Activated T-helper 17 cell treated with anti-CD3 and anti-CD28 coated beads, Interleukin-2, amount 50 U/mL, for 72 hours (primary cell): ENCODE measurements at regions not wholly inside any gene's neighbourhood (a gene's known extent, or its start where the extent isn't known, plus 50 kb on each side); places are given as distances from the start of the nearest gene placed in this dataset.
"Not testable (repeated sequence)": the region's sequence is repeated elsewhere in the genome, so short reads cannot be mapped to it uniquely, and the experiment has no call there.

Experiments
- ATAC-seq: fragments of 150-1000 bp; cut with Tn5 transposase; replicated peaks from 2 replicates; pipeline ENCODE4 v1.10.0; 2021; ENCODE audit warnings: mild to moderate bottlenecking, moderate library complexity
- H3K27ac Mint-ChIP-seq: one replicate; pipeline ENCODE4 v1.8.0; 2022; ENCODE audit warnings: mixed read lengths
- H3K27me3 Mint-ChIP-seq: one replicate; pipeline ENCODE4 v1.8.0; 2022; ENCODE audit warnings: mixed read lengths
- H3K36me3 Mint-ChIP-seq: one replicate; pipeline ENCODE4 v1.8.0; 2022; ENCODE audit warnings: low read depth, mild to moderate bottlenecking, mixed read lengths
- H3K4me1 Mint-ChIP-seq: one replicate; pipeline ENCODE4 v1.8.0; 2022; ENCODE audit warnings: mixed read lengths
- H3K4me3 Mint-ChIP-seq: one replicate; pipeline ENCODE4 v1.8.0; 2022; ENCODE audit warnings: mild to moderate bottlenecking, mixed read lengths
- H3K9me3 Mint-ChIP-seq: one replicate; pipeline ENCODE4 v1.8.0; 2022; ENCODE audit warnings: mixed read lengths

DNA sequence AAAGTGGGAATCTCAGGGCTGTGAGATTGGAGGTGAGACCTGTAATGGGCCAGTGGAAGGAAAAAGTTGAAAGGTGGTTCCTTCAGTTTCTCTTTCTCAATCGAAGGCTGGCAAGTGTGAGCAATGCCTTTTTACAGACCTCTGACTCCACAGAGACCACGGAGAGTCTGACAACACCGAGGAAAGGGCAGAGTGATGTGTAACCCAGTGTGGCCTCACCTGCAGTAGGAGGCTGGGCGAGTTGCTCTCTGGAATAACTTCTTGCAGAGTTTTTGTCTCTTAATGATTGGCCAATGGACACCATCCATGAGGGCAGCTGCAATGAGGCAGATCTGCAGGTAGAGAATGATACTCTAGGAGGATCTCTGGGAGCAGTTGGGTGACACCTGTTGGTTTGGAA lies 115.8 kb downstream of the CRYBB2 start:
- H3K36me3 Mint-ChIP-seq, H3K27ac Mint-ChIP-seq, H3K4me3 Mint-ChIP-seq, H3K4me1 Mint-ChIP-seq, ATAC-seq: not testable (repeated sequence)
- peaks cover 13% of the 10 kb centered on the region for H3K9me3 Mint-ChIP-seq
- peaks cover 11% of the 10 kb centered on the region for H3K27me3 Mint-ChIP-seq

DNA sequence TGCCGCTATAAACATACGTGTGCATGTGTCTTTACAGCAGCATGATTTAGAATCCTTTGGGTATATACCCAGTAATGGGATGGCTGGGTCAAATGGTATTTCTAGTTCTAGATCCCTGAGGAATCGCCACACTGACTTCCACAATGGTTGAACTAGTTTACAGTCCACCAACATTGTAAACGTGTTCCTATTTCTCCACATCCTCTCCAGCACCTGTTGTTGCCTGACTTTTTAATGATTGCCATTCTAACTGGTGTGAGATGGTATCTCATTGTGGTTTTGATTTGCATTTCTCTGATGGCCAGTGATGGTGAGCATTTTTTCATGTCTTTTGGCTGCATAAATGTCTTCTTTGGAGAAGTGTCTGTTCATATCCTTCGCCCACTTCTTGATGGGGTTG lies 121.1 kb downstream of the CRYBB2 start:
- H3K27ac Mint-ChIP-seq, H3K27me3 Mint-ChIP-seq, H3K36me3 Mint-ChIP-seq, ATAC-seq, H3K4me3 Mint-ChIP-seq, H3K4me1 Mint-ChIP-seq: not testable (repeated sequence)
- H3K9me3 Mint-ChIP-seq = peaks cover 17% of the 10 kb centered on the region

DNA sequence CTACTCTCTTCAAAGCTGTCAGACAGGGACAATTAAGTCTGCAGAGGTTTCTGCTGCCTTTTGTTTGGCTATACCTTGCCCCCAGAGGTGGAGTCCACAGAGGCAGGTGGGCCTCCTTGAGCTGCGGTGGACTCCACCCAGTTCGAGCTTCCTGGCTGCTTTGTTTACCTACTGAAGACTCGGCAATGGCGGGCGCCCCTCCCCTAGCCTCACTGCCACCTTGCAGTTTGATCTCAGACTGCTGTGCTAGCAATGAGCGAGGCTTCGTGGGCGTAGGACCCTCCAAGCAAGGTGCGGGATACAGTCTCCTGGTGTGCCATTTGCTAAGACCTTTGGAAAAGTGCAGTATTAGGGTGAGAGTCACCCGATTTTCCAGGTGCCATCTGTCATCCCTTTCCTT lies 124.9 kb downstream of the CRYBB2 start:
- not testable (repeated sequence) for H3K27me3 Mint-ChIP-seq, H3K9me3 Mint-ChIP-seq, H3K4me3 Mint-ChIP-seq, H3K4me1 Mint-ChIP-seq, ATAC-seq, H3K27ac Mint-ChIP-seq
- peaks cover 14% of the 10 kb centered on the region for H3K36me3 Mint-ChIP-seq

DNA sequence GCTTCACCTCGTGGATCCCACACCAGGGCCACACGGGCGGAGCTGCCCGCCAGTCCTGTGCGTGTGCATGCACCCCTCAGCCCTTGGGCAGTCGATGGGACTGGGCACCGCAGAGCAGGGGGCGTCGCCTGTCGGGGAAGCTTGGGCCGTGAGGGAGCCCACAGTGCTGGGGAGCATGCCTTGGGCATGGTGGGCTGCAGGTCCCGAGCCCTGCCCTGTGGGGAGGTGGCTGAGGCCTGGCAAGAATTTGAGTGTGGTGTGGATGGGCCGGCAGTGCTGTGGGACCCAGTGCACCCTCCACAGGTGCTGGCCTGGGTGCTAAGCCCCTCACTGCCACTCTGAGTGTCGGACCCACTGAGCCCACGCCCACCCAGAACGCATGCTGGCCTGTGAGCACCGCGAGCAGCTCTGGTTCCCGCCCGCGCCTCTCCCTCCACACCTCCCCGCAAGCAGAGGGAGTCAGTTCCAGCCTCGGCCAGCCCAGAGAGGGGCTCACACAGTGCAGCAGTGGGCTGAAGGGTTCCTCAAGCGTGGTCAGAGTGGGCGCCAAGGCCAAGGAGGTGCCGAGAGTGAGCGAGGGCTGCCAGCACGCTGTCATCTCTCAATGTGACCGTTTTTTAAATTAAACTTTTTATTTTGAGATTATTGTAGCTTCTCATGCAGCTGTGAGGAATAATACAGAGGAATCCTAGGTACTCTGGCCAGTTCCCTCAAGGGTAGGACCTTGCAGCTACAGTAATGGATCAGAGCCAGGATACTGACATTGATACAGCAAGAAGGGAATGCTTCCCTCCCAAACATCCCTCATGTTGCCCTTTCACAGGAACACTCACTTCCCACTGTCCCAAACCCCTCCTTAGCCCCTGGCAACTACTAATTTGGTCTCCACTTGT lies 127.7 kb downstream of the CRYBB2 start:
- no peaks in the 10 kb centered on the region for H3K27me3 Mint-ChIP-seq
- no peaks in the 10 kb centered on the region for H3K4me1 Mint-ChIP-seq
- H3K4me3 Mint-ChIP-seq = no peak overlapping the region
- peaks cover 5% of the 10 kb centered on the region for H3K9me3 Mint-ChIP-seq
- H3K36me3 Mint-ChIP-seq = peaks cover 41% of the 10 kb centered on the region
- no peak overlapping the region for H3K27ac Mint-ChIP-seq
- no peak for ATAC-seq

DNA sequence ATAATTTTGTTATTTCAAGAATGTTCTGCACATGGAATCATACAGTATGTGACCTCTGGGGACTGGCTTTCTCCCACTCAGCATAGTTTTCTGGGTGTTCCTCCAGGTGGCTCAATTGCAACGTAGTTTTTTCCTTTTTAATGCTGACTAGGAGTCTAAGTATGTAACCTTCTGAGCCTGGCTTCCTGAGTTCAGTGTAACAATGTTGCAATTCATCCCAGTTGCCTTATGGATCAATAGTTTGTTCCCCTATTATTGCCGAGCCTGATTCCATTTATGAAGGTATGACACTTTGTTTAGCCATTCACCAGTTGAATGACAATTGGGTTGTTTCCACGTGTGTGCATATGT lies 128.3 kb downstream of the CRYBB2 start:
- H3K27ac Mint-ChIP-seq = no peak overlapping the region
- no peaks in the 10 kb centered on the region for H3K27me3 Mint-ChIP-seq
- H3K4me1 Mint-ChIP-seq = no peaks in the 10 kb centered on the region
- H3K4me3 Mint-ChIP-seq = no peak overlapping the region
- ATAC-seq = no peak
- peaks cover 5% of the 10 kb centered on the region for H3K9me3 Mint-ChIP-seq
- H3K36me3 Mint-ChIP-seq = peaks cover 47% of the 10 kb centered on the region

DNA sequence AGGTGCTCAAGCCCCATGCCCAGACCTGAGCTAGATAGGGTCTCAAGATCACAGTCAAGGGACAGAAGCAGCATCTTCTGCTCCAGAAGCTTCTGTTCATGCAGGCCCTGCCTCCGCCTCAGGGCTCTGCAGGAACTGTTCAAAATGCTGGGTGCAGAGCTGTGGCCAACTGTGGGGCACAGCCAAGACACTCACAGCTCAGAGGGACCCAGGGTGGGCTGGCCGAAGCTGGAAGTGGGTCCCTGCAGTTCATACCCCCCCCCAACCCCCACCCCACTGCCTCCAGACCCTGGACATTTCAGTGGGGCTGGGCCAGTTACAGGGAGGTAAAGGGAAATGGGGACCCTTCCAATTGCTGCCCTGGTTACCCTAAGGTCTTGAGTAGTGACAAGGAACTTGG lies 129.0 kb downstream of the CRYBB2 start:
- H3K4me1 Mint-ChIP-seq = no peaks in the 10 kb centered on the region
- no peak for ATAC-seq
- H3K4me3 Mint-ChIP-seq = no peak overlapping the region
- H3K36me3 Mint-ChIP-seq = peaks cover 53% of the 10 kb centered on the region
- H3K9me3 Mint-ChIP-seq = peaks cover 5% of the 10 kb centered on the region
- no peaks in the 10 kb centered on the region for H3K27me3 Mint-ChIP-seq
- no peak overlapping the region for H3K27ac Mint-ChIP-seq

DNA sequence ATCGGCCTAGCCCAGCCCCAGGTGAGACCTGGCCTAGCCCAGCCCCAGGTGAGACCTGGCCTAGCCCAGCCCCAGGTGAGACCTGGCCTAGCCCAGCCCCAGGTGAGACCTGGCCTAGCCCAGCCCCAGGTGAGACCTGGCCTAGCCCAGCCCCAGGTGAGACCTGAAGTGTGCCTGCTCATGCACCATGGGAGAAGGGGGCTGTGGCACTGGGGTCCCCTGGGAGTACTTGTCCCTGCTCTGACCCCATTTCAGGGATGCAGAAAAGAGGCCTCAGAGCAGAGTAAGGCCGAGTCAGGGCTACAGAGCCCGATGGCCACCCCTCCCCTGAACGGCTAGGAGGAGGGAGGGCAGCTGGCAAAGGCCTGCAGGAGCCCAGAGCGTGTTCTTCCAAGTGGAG lies 129.6 kb downstream of the CRYBB2 start:
- peaks cover 60% of the 10 kb centered on the region for H3K36me3 Mint-ChIP-seq
- H3K9me3 Mint-ChIP-seq, H3K4me3 Mint-ChIP-seq, ATAC-seq, H3K27ac Mint-ChIP-seq, H3K27me3 Mint-ChIP-seq, H3K4me1 Mint-ChIP-seq: not testable (repeated sequence)

DNA sequence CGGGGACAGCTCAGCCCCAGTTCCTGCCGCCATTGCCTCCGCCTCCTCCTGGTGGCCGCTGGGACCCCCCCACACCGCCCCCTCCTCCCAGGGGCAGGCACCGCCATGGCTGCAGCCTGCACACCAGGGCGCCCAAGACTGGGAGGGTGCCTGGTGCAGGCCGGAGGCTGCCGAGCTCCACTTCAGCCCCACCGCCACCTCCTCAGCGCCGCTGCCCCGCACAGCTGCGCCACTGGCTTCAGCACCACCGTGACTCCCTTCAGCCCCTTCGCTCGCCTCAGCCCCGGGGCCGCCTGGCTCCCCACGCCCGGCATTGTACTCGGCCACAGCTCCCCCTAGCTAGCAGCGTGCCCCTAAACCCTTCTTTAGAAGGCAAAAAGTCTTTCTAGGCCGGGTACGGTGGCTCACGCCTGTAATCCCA lies 131.1 kb downstream of the CRYBB2 start:
- Mint-ChIP-seq H3K27me3 (no peaks in the 10 kb centered on the region), H3K27ac (no peak overlapping the region), H3K4me3 (no peak overlapping the region), H3K36me3 (peaks cover 75% of the 10 kb centered on the region), H3K9me3 (no peaks in the 10 kb centered on the region), H3K4me1 (no peaks in the 10 kb centered on the region)
- ATAC-seq = no peak

DNA sequence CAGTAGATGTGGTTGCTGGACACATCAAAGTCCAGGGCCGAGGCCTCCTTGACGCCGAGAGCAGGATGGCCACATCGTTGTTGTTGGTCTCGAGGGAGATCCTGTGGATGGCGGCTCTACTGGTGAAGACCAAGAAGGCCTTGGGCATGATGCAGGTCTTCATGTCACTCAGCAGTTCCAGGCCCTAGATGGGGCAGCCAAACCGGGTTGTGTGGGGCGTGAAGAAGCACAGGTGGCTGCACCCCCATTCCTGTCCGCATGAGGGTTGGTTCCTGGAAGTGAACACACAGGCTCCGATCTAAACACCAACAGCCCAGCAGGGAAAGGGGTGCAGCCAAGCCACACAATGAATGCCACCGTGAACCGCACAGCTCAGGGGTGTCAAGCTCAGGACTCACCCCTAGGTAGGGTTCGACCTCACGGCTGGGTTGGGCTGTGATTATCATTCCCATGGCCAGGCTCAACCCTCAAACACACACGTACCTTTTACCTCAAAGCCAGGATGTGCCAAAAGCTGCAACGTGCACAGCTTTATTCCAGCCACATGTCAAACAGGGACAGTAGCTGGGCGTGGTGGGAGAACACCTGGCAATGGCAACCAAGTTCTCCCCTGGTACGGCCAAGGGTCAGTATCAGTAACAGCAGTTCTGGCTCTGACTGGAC lies 132.3 kb downstream of the CRYBB2 start:
- Mint-ChIP-seq H3K36me3 (peaks cover 80% of the 10 kb centered on the region), H3K4me3 (no peak overlapping the region), H3K9me3 (no peaks in the 10 kb centered on the region), H3K27me3 (no peaks in the 10 kb centered on the region), H3K27ac (no peak overlapping the region), H3K4me1 (no peaks in the 10 kb centered on the region)
- ATAC-seq = no peak

DNA sequence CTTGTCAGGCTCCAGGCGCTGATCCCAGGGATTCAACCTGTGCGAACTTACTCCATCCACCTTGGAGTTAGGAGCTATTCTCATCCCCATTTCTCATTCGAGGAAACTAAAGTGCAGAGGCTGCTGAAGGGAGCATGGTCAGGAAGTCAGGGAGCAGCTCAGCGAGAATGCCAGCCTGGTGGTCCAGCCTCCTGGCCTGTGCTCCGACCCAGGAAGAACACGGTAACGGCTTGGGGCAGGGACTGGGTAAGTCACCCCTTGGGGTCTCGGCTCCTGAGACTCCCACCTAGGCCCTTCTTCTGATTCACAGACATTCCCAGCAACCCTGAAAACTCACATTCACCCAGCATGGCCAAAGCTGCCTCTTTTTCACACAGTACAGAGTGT lies 132.8 kb downstream of the CRYBB2 start:
- H3K27me3 Mint-ChIP-seq = no peaks in the 10 kb centered on the region
- peaks cover 86% of the 10 kb centered on the region for H3K36me3 Mint-ChIP-seq
- H3K27ac Mint-ChIP-seq = no peak overlapping the region
- no peaks in the 10 kb centered on the region for H3K9me3 Mint-ChIP-seq
- no peaks in the 10 kb centered on the region for H3K4me1 Mint-ChIP-seq
- no peak for ATAC-seq
- H3K4me3 Mint-ChIP-seq = no peak overlapping the region

DNA sequence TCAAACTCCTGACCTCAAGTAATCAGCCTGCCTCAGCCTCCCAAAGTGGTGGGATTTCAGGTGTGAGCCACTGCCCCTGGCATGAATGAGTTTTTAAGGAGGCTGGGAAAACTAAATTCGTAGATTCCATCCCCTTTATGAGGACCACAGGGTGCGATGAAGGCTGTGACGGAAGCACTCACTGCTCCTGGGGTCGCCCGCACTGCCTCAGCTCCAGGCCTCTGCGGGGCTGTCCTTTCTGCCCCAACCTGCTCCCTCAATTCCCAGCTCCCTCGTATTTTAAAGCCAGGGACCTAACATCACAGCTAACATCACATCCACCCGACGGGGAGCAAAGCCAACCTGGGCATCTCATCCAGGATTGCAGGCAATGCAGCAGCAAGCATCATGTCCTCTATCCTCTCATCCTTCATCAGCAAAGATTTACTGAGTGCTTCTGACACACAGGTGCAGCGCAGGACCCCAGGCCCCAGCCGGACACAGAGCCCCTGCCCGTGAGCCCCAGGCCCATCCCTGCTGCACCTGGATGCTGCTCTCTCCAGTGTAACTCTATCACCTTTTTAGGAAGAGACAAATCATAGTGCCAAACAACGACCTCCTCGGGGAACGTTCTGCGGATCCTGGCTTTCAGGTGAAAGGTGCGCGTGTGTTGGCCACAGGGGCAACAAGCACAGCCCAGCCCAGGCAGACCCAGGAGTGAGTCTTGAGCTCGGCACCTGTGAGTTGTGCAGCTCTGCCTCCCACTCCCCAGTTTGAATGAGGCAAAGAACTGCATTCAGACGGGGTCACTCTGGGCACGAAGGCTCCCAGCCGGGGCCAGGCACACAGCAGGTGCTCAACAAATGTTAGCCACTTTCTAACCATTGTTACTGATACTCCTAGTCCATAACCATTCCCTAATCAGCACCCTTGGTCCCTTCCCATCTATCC lies 134.3 kb downstream of the CRYBB2 start:
- no peak overlapping the region for H3K27ac Mint-ChIP-seq
- no peak overlapping the region for H3K4me3 Mint-ChIP-seq
- no peak for ATAC-seq
- H3K27me3 Mint-ChIP-seq = no peaks in the 10 kb centered on the region
- no peaks in the 10 kb centered on the region for H3K9me3 Mint-ChIP-seq
- H3K36me3 Mint-ChIP-seq = peaks cover 91% of the 10 kb centered on the region
- H3K4me1 Mint-ChIP-seq = no peaks in the 10 kb centered on the region

DNA sequence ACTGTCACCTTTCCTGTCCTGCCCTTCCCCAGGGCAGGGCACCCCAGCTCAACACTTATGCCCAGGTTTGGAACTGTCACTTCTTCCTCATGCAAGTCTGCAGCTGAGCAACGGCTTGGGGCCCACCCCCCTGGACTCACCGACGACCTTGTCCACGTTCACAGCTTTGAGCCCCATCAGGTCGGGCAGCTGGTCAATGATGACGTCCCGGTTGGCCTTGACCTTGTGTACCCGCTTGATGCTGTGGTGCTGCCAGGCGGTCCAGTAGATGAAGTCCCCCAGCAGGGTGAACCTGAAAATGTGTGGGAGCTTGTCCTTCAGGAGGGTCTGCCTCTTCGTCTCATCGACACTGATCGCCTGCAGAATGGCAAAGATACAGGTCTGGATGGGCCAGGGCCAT lies 135.0 kb downstream of the CRYBB2 start:
- ATAC-seq = no peak

DNA sequence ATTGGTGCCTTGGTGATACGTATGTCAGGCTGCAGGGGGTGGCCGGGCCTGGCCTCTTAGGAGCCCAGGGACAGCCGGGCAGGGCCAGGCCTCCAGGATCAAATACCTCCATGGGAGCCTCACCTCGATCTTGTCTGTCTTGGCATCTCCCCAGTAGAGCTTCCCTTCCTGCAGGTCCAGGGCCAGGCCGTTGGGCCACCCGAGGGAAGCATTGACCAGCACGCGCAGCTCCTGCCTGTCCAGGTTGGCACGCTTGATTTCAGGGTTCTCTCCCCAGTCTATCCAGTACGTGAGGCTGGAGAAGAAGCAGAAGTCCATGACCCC lies 137.7 kb downstream of the CRYBB2 start:
- Mint-ChIP-seq H3K4me3 (no peak overlapping the region), H3K4me1 (no peaks in the 10 kb centered on the region), H3K9me3 (no peaks in the 10 kb centered on the region), H3K27ac (no peak overlapping the region), H3K36me3 (peaks cover 62% of the 10 kb centered on the region), H3K27me3 (no peaks in the 10 kb centered on the region)
- ATAC-seq = no peak

More for the DNA sequence above, 135.0 kb downstream of the CRYBB2 start:
- H3K4me1 Mint-ChIP-seq = no peaks in the 10 kb centered on the region
- H3K27me3 Mint-ChIP-seq = no peaks in the 10 kb centered on the region
- peaks cover 88% of the 10 kb centered on the region for H3K36me3 Mint-ChIP-seq
- no peaks in the 10 kb centered on the region for H3K9me3 Mint-ChIP-seq
- no peak overlapping the region for H3K4me3 Mint-ChIP-seq
- no peak overlapping the region for H3K27ac Mint-ChIP-seq

DNA sequence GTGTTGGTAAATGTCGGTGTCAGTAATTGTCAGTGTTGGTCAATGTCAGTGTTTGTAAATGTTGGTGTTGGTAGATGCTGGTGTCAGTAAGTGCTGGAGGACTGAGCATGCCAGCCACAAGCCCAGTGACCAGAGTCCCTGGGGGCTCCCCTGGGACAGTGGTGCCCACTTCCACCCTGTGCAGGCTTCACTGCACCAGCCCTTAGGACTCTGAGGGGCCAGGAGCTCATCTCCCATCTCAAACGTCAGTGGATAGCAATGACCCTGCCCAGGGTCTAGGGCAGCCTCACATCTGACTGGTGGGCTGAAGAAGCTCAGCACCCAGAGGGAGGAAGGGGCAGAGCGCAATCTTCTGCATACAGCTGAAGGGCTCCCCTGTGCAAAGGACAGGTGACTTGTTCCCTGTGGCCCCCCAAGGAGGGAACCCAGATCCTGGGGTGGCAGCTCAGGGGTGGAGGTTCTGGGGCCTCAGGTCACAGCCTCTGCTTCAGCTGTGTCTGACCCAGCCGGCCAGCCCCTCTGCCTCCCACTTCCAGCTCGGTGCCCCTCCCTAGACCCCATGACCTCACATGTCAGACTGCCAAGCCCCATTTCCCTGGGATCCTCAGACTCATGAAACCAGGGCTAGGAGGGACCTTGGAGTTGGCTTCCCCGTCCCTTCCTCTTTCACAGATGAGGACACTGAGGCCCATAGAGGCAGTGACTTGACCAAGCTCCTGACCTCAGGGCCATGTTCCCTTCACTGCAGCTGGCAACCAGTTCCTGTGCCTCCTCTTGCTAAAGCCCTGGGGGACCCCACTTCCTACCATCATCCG lies 138.4 kb downstream of the CRYBB2 start:
- ATAC-seq = no peak
- Mint-ChIP-seq H3K27ac (no peak overlapping the region), H3K4me3 (no peak overlapping the region), H3K9me3 (no peaks in the 10 kb centered on the region), H3K36me3 (peaks cover 55% of the 10 kb centered on the region), H3K27me3 (no peaks in the 10 kb centered on the region), H3K4me1 (no peaks in the 10 kb centered on the region)
